HG03135 (cell line): ENCODE measurements at regions not wholly inside any gene's neighbourhood (a gene's known extent, or its start where the extent isn't known, plus 50 kb on each side); places are given as distances from the start of the nearest gene placed in this dataset.
"Not testable (repeated sequence)": the region's sequence is repeated elsewhere in the genome, so short reads cannot be mapped to it uniquely, and the experiment has no call there.

Experiments used
- ATAC-seq: cut with Tn5 transposase; IDR thresholded peaks from one replicate; pipeline ENCODE4 v1.9.1; 2021; ENCODE audit warnings: mild to moderate bottlenecking, moderate library complexity; ENCODE audit not compliant: unreplicated experiment

GRCh38 chr10:6986927-6987326 lies 406.9 kb upstream of the PRKCQ start:
- ATAC-seq = no peak

DNA sequence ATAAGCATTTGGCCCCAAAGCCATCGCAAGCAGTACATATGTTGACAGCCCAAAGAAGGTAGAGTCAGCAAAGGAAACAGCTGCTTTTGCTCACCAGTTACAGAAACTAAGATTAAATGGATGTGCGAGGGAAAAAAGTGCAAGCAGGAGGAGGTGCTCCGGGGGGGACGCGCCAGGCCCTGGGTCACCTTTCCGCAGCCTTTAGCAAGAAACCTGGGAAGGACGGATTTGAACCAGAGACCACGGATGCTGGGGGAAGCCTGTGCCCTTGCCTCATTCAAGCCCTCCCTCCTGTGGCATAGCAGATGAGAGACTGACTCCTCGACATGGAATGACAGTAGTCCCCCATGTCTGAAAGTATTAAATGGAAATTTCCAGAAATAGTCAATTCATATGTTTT lies 405.6 kb upstream of the PRKCQ start:
- no peak for ATAC-seq

DNA sequence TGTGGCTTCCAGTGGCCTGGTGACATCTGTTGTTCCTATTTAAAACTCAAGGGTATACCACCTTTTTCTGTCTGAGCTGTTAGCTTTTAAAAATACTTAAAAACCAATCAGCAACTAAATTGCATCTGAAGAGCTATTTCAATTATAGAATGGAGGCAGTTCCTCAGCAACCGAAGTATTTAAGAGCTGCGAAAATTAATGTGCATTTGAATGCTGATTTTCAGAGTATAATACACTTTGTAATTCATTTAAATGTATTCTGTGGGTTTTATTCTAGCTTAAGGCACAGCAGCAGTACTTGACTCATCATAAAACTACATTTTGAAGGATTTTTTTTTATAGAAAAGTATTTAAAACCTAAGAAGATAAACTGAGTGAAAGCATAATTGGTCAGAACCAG lies 404.9 kb upstream of the PRKCQ start:
- no peak for ATAC-seq

GRCh38 chr10:6984016-6984415 lies 403.9 kb upstream of the PRKCQ start:
- ATAC-seq = not testable (repeated sequence)

DNA sequence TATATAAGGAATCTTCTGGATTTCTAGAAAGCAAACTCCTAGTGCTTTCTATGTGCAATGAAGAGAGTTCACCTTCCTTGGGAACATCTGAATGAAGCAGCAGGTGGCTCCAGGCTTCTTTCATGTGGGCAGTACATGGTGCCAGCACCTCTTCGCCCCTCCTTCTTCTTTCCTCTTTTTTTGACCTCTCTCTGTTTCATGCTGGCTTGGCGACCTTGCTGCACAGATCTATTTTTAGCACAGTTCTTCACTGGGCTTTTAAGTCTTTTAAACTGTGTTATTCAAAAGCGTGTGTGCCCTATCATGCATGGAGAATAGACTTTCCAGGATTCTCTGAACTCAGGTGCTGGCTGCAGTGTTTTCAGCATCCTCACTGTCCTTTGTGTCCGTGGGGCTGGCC lies 400.3 kb upstream of the PRKCQ start:
- ATAC-seq = no peak

DNA sequence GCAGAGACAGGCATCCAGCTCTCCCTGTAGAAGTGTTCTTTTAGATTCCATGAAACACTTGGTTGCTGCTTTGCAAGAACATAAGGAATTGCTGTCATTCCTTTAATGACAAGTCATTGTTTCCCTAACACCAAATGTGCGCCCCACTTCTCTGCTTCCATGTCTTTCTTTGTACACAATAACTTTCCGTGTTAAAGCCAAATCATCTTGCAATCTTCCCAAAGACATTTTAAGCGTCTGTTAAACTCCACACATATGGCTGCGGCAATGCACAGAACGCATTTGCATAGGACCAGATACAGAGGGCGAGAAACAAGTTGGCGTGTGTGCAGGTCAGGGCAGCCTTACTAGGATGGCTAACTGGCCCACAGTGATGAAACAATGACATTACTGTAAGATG lies 399.3 kb upstream of the PRKCQ start:
- no peak for ATAC-seq

GRCh38 chr10:6978187-6978627 lies 398.1 kb upstream of the PRKCQ start:
- ATAC-seq = no peak

DNA sequence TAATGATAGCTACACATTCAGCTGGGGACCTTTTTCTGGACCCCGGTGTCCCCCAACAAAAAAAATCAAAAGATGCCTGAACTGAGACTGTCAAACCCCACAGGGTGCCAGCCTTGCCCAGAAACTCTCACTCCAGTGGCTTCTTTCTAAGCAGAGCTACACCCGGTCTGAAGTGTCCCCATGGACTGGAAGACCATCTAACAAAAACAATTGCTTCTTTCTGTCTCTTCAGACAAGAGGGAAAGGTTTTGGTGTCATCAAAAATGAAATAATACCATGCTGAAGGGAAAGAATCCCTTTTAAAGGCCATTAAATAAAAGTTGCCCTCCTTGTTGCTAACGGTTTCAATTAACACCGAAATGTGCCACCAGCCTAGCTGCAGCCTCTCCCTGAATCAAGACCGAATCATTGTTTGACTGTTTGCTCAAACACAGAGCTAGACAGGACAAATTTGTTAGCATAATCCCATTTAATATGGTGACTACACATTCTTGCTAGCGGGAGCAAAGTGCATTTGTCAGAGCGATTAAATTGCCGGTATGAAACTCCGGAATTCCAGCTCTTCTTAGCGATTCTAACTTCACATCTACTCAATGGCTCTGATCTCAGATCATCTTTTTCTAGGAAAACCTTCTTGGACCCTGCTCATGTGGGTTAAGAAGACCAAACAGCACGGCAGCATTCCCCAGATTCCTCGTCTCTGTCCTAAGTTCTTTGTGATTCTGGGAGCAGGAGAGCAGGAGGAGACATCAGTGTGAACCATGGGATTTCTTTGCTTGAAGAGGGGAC lies 397.5 kb upstream of the PRKCQ start:
- no peak for ATAC-seq

- no peak for ATAC-seq
Measured at GRCh38 chr10:6973899-6974298, 393.8 kb upstream of the PRKCQ start.

GRCh38 chr10:6972226-6972625 lies 392.1 kb upstream of the PRKCQ start:
- ATAC-seq = no peak

DNA sequence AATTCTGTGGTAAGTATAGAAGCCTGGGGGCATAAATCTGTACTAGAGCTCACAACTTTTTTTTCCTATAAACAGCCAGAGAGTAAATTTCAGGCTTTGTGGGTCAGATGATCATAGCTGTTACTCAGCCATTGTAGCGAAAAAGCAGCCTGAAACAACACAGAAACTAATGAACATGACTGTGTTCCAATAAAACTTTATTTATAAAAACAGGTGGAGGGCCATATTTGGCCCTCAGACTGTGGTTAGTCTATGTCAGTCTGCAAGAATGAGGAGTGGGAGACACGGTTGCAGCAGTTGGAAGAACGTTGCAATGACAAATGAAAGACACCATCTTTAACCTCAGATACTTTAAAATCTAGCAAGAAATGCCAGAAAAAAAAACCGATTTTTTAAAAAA lies 389.6 kb upstream of the PRKCQ start:
- ATAC-seq = no peak

DNA sequence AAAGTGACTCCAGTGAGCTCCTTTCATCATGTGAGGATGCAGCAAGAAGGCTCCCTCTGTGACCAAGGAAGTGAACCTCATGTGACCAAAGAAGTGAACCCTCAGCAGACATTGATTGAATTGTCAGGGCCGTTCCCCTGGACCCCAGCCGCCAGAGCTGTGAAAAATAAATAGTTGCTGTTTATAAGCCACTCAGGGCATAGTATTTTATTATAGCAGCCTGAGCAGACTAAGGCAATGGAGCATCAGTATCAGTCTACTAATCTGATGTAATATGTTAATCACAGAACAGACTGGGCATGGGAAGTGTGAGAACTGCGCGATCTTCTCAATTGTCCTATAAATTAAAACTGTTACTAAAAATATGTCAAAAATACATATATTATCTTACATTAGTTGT lies 384.5 kb upstream of the PRKCQ start:
- no peak for ATAC-seq

GRCh38 chr10:6962576-6962975 lies 382.5 kb upstream of the PRKCQ start:
- ATAC-seq = no peak

DNA sequence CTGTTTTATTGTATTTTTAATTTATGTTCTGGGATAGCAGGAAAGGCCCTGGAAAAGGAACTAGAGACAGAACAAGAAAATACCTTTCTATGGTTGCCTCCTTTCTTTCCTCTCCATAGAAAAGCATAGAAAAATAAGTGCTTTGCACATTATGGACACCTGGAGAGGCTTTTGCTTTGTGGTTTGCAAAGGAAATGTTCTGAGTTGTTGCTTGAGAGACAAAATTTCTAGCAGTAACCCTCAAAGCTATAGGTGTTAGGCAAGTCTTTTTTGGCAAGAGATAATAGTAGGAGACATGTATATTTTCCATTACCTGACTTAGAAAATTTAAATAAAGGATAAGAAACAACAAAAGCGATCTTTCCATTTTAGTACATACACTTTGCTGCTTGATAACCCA lies 378.6 kb upstream of the PRKCQ start:
- no peak for ATAC-seq

DNA sequence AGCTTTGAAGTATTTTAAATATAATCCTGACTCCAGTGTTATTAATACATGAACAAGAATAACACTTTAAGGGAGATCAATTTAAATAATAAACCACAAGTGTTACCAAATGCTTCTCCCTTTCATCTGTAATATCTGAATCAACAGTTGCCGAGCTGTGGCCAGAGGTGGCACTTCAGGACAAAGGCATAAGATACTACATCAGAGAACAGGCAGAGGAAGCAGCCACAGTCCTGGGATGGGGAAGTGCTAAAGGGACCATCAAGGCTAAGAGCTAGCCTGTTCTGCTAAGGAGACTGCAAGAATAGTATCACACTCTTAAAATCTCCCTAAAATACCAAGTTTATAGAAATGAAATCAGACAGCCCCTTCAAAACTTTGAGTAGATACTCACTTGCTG lies 378.2 kb upstream of the PRKCQ start:
- no peak for ATAC-seq

DNA sequence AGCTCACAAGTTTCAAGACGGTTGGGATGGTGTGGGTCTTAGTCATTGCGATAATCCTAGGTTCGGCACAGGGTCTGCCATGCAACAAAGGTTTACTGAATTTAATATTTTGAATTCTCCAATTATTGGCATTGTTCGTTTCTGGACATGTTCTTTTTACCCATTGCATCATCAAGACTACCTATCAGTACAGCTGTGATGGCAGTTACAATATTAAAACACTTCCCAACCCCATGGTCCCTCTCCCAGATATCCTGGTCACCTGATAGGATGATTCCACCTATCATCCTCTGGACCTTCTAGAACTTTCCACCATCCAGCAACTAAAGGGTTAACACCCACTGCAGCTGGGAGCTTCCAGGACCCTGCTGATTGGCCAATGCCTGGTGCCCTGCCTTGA lies 377.8 kb upstream of the PRKCQ start:
- no peak for ATAC-seq

- ATAC-seq = no peak
Measured at GRCh38 chr10:6956562-6956961, 376.5 kb upstream of the PRKCQ start.

DNA sequence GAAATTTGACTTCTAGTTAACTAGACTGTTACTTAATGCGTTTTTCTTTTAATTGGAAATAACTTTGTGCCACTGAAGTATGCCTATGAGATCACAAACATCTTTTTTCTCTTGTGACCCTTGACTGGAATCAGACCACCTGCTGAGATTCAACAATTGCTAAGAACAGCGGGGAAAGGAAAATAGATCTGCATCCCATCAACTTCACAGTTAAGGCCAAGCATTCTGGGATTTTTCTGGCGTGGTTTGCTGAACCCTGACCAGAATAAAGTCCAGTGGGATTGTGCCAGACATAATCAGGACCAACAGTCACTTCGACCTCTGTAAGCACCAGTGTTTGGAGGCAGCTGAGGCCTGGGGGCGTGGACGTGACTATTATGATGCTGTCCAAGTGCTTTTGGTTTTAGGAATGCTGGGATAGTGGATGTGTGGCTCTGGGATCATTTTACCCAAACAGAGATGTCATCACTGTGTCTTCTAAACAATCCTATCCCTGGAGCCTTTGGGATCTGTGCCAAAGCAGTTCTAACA lies 373.3 kb upstream of the PRKCQ start:
- no peak for ATAC-seq

DNA sequence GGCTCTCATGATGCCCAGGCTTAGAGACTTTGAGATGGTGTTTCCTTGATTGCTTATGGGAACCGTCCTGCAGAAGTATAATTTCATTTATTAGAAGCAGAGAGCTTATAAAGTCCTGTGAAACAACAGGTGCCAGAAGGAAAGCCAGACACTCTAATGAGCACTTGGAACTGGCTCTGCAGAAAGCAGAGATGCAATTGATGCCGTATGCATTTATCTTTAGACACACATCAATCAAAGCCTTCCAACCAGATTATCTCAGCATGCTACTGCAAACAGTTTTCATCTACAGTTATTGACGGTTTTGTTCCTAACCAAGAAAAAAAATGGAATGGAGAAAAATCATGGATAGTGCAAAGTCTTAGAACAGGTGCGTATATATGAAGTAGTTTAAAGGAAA lies 371.7 kb upstream of the PRKCQ start:
- ATAC-seq = no peak

GRCh38 chr10:6950133-6950532 lies 370.1 kb upstream of the PRKCQ start:
- ATAC-seq = no peak

GRCh38 chr10:6944436-6944835 lies 364.4 kb upstream of the PRKCQ start:
- no peak for ATAC-seq

DNA sequence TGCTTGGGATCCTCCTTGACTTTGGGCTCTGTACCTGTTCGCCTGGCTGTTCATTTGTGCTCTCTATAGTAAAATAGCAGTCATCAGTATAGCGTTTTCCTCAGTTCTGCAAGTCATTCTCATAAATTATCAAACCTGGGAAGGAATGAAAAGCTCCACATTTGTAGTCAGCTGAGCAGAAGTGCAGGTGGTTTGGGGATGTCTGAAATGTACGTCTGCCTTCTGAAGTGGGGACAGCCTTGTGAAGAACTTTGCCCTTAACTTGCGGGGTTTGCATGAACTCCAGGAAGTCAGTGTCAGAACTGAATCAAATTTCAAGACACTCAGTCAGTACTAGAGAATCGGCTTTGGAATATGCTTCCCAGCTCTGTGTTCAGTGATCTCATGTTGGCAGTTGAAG lies 358.3 kb upstream of the PRKCQ start:
- no peak for ATAC-seq

GRCh38 chr10:6936931-6937330 lies 356.9 kb upstream of the PRKCQ start:
- ATAC-seq = no peak
